Kidney (tissue), 13 donors: ENCODE measurements at regions not wholly inside any gene's neighbourhood (a gene's known extent, or its start where the extent isn't known, plus 50 kb on each side); places are given as distances from the start of the nearest gene placed in this dataset.

ENCODE experiments used
- DNase-seq, 5 donors: peaks; one replicate each; pipeline ENCODE4 v3.0.0-alpha.2; 2013 to 2020
- FAIRE-seq: peaks from 2 replicates; lab custom pipeline; 2012; peaks lifted over from hg19 to GRCh38; lab: Jason Lieb, UNC
- H3K27ac ChIP-seq, 2 donors: one replicate each; pipeline ENCODE4 v1.7.0; 2013; ENCODE audit warnings: low read depth in 2 of 2, low read length in 2 of 2, inconsistent platforms in 1 of 2
- H3K27me3 ChIP-seq: one replicate; pipeline ENCODE4 v1.7.1; 2013; ENCODE audit warnings: low read length, inconsistent platforms; ENCODE audit not compliant: control insufficient read depth, insufficient read depth
- H3K36me3 ChIP-seq, 3 donors: one replicate each; pipeline versions ENCODE4 v1.7.0 to v1.7.1; 2013; ENCODE audit warnings: low read length in 3 of 3, control low read depth in 1 of 3, inconsistent platforms in 1 of 3; ENCODE audit not compliant: insufficient read depth in 3 of 3, control insufficient read depth in 2 of 3
- H3K4me1 ChIP-seq, 3 donors: one replicate each; pipeline versions ENCODE4 v1.7.0 to v1.7.1; 2013; ENCODE audit warnings: low read length in 3 of 3, inconsistent platforms in 1 of 3, low read depth in 1 of 3; ENCODE audit not compliant: control insufficient read depth in 2 of 3, insufficient read depth in 2 of 3
- H3K4me3 ChIP-seq, 3 donors: one replicate each; pipeline versions ENCODE4 v1.7.0 to v1.8.1; 2013; ENCODE audit warnings: low read length in 3 of 3, control low read depth in 1 of 3, inconsistent platforms in 1 of 3
- H3K9ac ChIP-seq, 3 donors: one replicate each; pipeline versions ENCODE4 v1.7.0 to v1.7.1; 2013; ENCODE audit warnings: low read length in 3 of 3, control low read depth in 1 of 3, inconsistent platforms in 1 of 3
- H3K9me3 ChIP-seq, 3 donors: one replicate each; pipeline versions ENCODE4 v1.7.0 to v1.7.1; 2013; ENCODE audit warnings: low read length in 3 of 3, control low read depth in 1 of 3, inconsistent platforms in 1 of 3; ENCODE audit not compliant: control insufficient read depth in 2 of 3, insufficient read depth in 1 of 3
- CTCF ChIP-seq: IDR thresholded peaks from 3 replicates; pipeline ENCODE4 v1.5.1; 2012; ENCODE audit warnings: mild to moderate bottlenecking, moderate library complexity, borderline replicate concordance; ENCODE audit not compliant: insufficient read depth; ENCODE audit errors: extremely low read depth
- intact Hi-C: fragments of 100-400 bp; cut with DNase I; formaldehyde crosslinking; loops from one replicate; pipeline ENCODE4 v1.11.1; 2022
- donor health status: control.
- donor health status: control.
- donor health status: control.
- donor health status: control.
- donor health status: control.
- donor health status: DM: yes; HTN: yes; CAD: no.
- donor health status: Normal renal cell carcinoma (clear cell type).

GRCh38 chr2:47654790-47655562 is 84.2 kb upstream of the KCNK12 start:
- no peaks in the 10 kb centered on the region for H3K36me3 ChIP-seq
- H3K9me3 ChIP-seq: no peaks in the 10 kb centered on the region
- H3K27ac ChIP-seq: no peak overlapping the region
- intact Hi-C loops: no loop called here
- TF ChIP-seq CTCF: no peak
- DNase-seq (peak in 3 of 5 donors; percentile 36 to 42 (median 37)), FAIRE-seq (no peak)
- peaks cover 0 to 3% (median 2%) of the 10 kb centered on the region in 3 donors for H3K4me1 ChIP-seq
- H3K27me3 ChIP-seq: no peaks in the 10 kb centered on the region
- no peak overlapping the region for H3K4me3 ChIP-seq
- no peak overlapping the region for H3K9ac ChIP-seq

GRCh38 chr2:47653902-47654789 is 83.4 kb upstream of the KCNK12 start:
- H3K27me3 ChIP-seq: no peaks in the 10 kb centered on the region
- intact Hi-C loops: no loop called here
- H3K36me3 ChIP-seq: no peaks in the 10 kb centered on the region
- no peaks in the 10 kb centered on the region for H3K9me3 ChIP-seq
- no peak overlapping the region for H3K4me3 ChIP-seq
- no peak overlapping the region for H3K9ac ChIP-seq
- FAIRE-seq (no peak), DNase-seq (peak in 4 of 5 donors; percentile 73 to 90 (median 86))
- peaks cover 0 to 3% (median 2%) of the 10 kb centered on the region in 3 donors for H3K4me1 ChIP-seq
- no peak overlapping the region for H3K27ac ChIP-seq
- no peak for TF ChIP-seq CTCF

- DNase-seq: no peak
- no peak for TF ChIP-seq CTCF
- no peak overlapping the region for H3K4me3 ChIP-seq
- intact Hi-C loops: no loop called here
- H3K27ac ChIP-seq: no peak overlapping the region
- H3K9ac ChIP-seq: no peak overlapping the region
- no peaks in the 10 kb centered on the region for H3K27me3 ChIP-seq
- no peaks in the 10 kb centered on the region for H3K36me3 ChIP-seq
- no peaks in the 10 kb centered on the region for H3K9me3 ChIP-seq
- peaks cover 0 to 3% (median 2%) of the 10 kb centered on the region in 3 donors for H3K4me1 ChIP-seq
- FAIRE-seq: no peak
Measured at GRCh38 chr2:47653036-47653435, 82.3 kb upstream of the KCNK12 start.
